Hepatocyte (in vitro differentiated cells): ENCODE measurements at regions not wholly inside any gene's neighbourhood (a gene's known extent, or its start where the extent isn't known, plus 50 kb on each side); places are given as distances from the start of the nearest gene placed in this dataset.

Experiments
- CTCF ChIP-seq: fragments of 200-600 bp; sonication (generic); IDR thresholded peaks from 2 replicates; pipeline ENCODE4 v1.5.1; 2016; ENCODE audit warnings: antibody characterized with exemption, mild to moderate bottlenecking; ENCODE audit not compliant: poor library complexity
- EZH2phosphoT487 ChIP-seq: fragments of 200-600 bp; sonication (generic); IDR thresholded peaks from one replicate; pipeline ENCODE4 v1.6.1; 2018; ENCODE audit warnings: antibody characterized with exemption, mild to moderate bottlenecking, low read depth, moderate library complexity; ENCODE audit not compliant: unreplicated experiment, severe bottlenecking

- TF ChIP-seq CTCF (no peak), EZH2phosphoT487 (no peak)
Observed at GRCh38 chr1:219038398-219038797, 135.3 kb upstream of the LYPLAL1 start.
